ENCODE measurements at regions not wholly inside any gene's neighbourhood (a gene's known extent, or its start where the extent isn't known, plus 50 kb on each side); places are given as distances from the start of the nearest gene placed in this dataset.

DNA sequence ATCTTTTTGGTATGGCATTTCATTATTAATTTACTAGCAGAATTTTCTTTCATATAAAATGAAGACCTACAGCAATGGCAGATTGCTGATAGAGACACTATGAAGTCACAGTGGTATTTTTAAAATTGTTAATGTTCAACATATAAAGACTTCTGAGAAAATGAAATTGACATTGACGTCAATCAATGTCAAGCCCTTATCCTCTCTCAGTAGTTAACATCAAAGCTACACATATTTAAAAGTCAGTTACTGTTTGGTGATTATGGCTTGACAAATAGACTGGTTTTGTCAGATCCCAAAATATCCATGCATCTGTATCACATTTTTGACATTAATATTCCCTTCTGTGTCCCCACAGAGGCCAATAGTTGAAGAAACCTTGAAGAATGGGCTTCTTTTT, 1069.1 kb upstream of the SEL1L start:
- TF ChIP-seq POLR2A (IDR thresholded peaks at IDR 0.05; ENCODE audit: low read length) (no peak), GATA1 (IDR thresholded peaks at IDR 0.05; ENCODE audit: low read depth, low read length) (no peak)

Data from erythroblast (primary cell).